K562 (cell line): ENCODE measurements at regions not wholly inside any gene's neighbourhood (a gene's known extent, or its start where the extent isn't known, plus 50 kb on each side); places are given as distances from the start of the nearest gene placed in this dataset.

Experiments used
- ATAC-seq: fragments of 200-7000 bp; cut with Tn5 transposase; 3 replicates; pipeline ENCODE4 v1.9.1; 2020; ENCODE audit warnings: moderate library complexity
- BruUV-seq: library from RNA; stranded (reverse); fragments of 400-500 nt; replicated peaks from 2 replicates; lab custom pipeline; 2021; lab: Mats Ljungman, UMichigan
- CTCF ChIA-PET: fragments of 300-600 bp; formaldehyde crosslinking; extraction: SDS; loops from one replicate; lab custom pipeline; 2021; ENCODE audit warnings: low intra/inter-chr PET ratio; lab: Yijun Ruan, JAX
- POLR2A ChIA-PET: fragments of 300-600, 350-650 bp; sonication (Branson Sonifier 250); formaldehyde crosslinking; extraction: SDS; loops from one replicate; lab custom pipeline; 2021; ENCODE audit warnings: antibody characterized with exemption, inconsistent platforms; lab: Yijun Ruan, JAX
- DNase-seq, 4 experiments: peaks; one replicate each; pipeline versions ENCODE4 v3.0.0 to v3.0.0-alpha.2; 2011 to 2018; ENCODE audit warnings: low spot score in 3 of 4, mixed read lengths in 3 of 4; ENCODE audit errors: extremely low read depth in 1 of 4
- FAIRE-seq: peaks from 2 replicates; lab custom pipeline; 2011; peaks lifted over from hg19 to GRCh38; lab: Jason Lieb, UNC
- H2AFZ ChIP-seq: 2 replicates; pipeline ENCODE4 v1.6.0; 2011; ENCODE audit warnings: low read depth, low read length, control low read depth, inconsistent platforms
- H3K27ac ChIP-seq: fragments of 200-600 bp; 3 replicates; pipeline ENCODE4 v1.8.0; 2011; ENCODE audit warnings: low read depth, mild to moderate bottlenecking, control low read depth, inconsistent platforms, low read length, moderate library complexity, mixed read lengths; ENCODE audit errors: extremely low read depth
- H3K27me3 ChIP-seq, 2 experiments: fragments of 300-600 bp in 1 of 2; 2 replicates in 1 of 2; 3 replicates in 1 of 2; pipeline versions ENCODE4 v1.6.0 to v1.8.0; 2011; ENCODE audit warnings: inconsistent platforms in 2 of 2, low read length in 2 of 2, mild to moderate bottlenecking in 1 of 2, mixed read lengths in 1 of 2, moderate library complexity in 1 of 2; ENCODE audit not compliant: control insufficient read depth in 2 of 2, insufficient read depth in 2 of 2
- H3K36me3 ChIP-seq: fragments of 300-600 bp; 3 replicates; pipeline ENCODE4 v1.8.0; 2011; ENCODE audit warnings: mild to moderate bottlenecking, low read length, inconsistent platforms; ENCODE audit not compliant: control insufficient read depth, insufficient read depth
- H3K4me1 ChIP-seq, 2 experiments: fragments of 200-600 bp in 1 of 2; replicated peaks in 1 of 2; 2 replicates in 1 of 2; 3 replicates in 1 of 2; pipeline versions ENCODE4 v1.5.1 to v1.8.0; 2011; ENCODE audit warnings: inconsistent platforms in 2 of 2, low read length in 2 of 2, mild to moderate bottlenecking in 1 of 2, mixed read lengths in 1 of 2, moderate library complexity in 1 of 2; ENCODE audit not compliant: control insufficient read depth in 2 of 2, insufficient read depth in 2 of 2
- H3K4me2 ChIP-seq: 2 replicates; pipeline ENCODE4 v1.6.1; 2011; ENCODE audit warnings: low read length, control low read depth, inconsistent platforms, mixed read lengths; ENCODE audit not compliant: insufficient read depth
- H3K4me3 ChIP-seq: fragments of 200-600 bp; sonication (generic), shearing (Covaris generic); 2 replicates; pipeline ENCODE4 v1.5.1; 2016; ENCODE audit warnings: control low read depth, inconsistent platforms
- H3K79me2 ChIP-seq: fragments of 200-600 bp; 3 replicates; pipeline ENCODE4 v1.8.0; 2011; ENCODE audit warnings: low read length, inconsistent platforms; ENCODE audit not compliant: control insufficient read depth, insufficient read depth
- H3K9ac ChIP-seq, 2 experiments: 2 replicates each; pipeline versions ENCODE4 v1.6.0 to v1.6.1; 2011; ENCODE audit warnings: low read depth in 2 of 2, low read length in 2 of 2, control low read depth in 1 of 2, inconsistent platforms in 1 of 2, mild to moderate bottlenecking in 1 of 2, mixed read lengths in 1 of 2; ENCODE audit not compliant: insufficient read depth in 1 of 2
- H3K9me1 ChIP-seq: one replicate; pipeline ENCODE4 v1.6.0; 2011; ENCODE audit warnings: inconsistent platforms, mild to moderate bottlenecking, low read length, moderate library complexity; ENCODE audit not compliant: control insufficient read depth, insufficient read depth
- H3K9me3 ChIP-seq: replicated peaks from 2 replicates; pipeline ENCODE4 v1.5.1; 2011; ENCODE audit warnings: low read depth, low read length, inconsistent platforms; ENCODE audit not compliant: control insufficient read depth, insufficient read depth
- H4K20me1 ChIP-seq: replicated peaks from 2 replicates; pipeline ENCODE4 v1.6.1; 2011; ENCODE audit warnings: low read length, inconsistent platforms, mixed read lengths; ENCODE audit not compliant: control insufficient read depth, insufficient read depth
- ETS2 ChIP-seq: IDR thresholded peaks from 2 replicates; pipeline ENCODE4 v1.6.1; 2016; ENCODE audit warnings: borderline replicate concordance, missing genetic modification characterization, mild to moderate bottlenecking, moderate library complexity, missing compliant biosample characterization; ENCODE audit not compliant: poor library complexity, severe bottlenecking
- ILF3 ChIP-seq: fragments of 450-650 bp; IDR thresholded peaks from 2 replicates; pipeline ENCODE4 v1.6.1; 2018; ENCODE audit warnings: antibody characterized with exemption, mild to moderate bottlenecking, moderate library complexity, borderline replicate concordance
- ILK ChIP-seq: fragments of 450-650 bp; IDR thresholded peaks from 2 replicates; pipeline ENCODE4 v1.6.1; 2016; ENCODE audit warnings: missing genetic modification characterization, low read depth, mild to moderate bottlenecking, missing compliant biosample characterization, moderate library complexity, borderline replicate concordance
- ZNF75A ChIP-seq: fragments of 450-650 bp; formaldehyde crosslinking; IDR thresholded peaks from 2 replicates; pipeline ENCODE4 v1.4.0; 2020; ENCODE audit warnings: mild to moderate bottlenecking
- WGBS: fragments of 100-300 bp; shearing (Covaris generic); methylation state at CpG from one replicate; pipeline ENCODE4 v1.1.6; 2016; ENCODE audit warnings: low coverage, mixed read lengths; ENCODE audit not compliant: insufficient coverage; ENCODE audit errors: missing lambda C conversion rate; 5-methylcytosine and 5-hydroxymethylcytosine counted together
- in situ Hi-C: fragments of 300-500 bp; cut with MboI; formaldehyde crosslinking; loops from 4 replicates; pipeline ENCODE4 v1.15.0; 2018; ENCODE audit warnings: inconsistent platforms, mixed read lengths
- intact Hi-C: fragments of 100-400 bp; cut with micrococcal nuclease; formaldehyde crosslinking; loops from 2 replicates; pipeline ENCODE4 v1.14.2; 2022
- TF ChIP-seq, protein P1 (sequence below), 2 experiments: fragments of 450-650 bp; formaldehyde crosslinking in 1 of 2; IDR thresholded peaks; 2 replicates each; pipeline versions ENCODE4 v1.4.0 to v1.6.1; 2014 to 2020; ENCODE audit warnings: mild to moderate bottlenecking in 2 of 2, borderline replicate concordance in 1 of 2, low read depth in 1 of 2
- TF ChIP-seq, protein P2 (sequence below), 3 experiments: IDR thresholded peaks in 2 of 3; conservative IDR thresholded peaks in 1 of 3; 2 replicates each; pipeline ENCODE4 v1.5.1; 2011 to 2012; ENCODE audit warnings: low read length in 3 of 3, mild to moderate bottlenecking in 3 of 3, control low read depth in 2 of 3, improper control_type of control experiment in 1 of 3, inconsistent platforms in 1 of 3, low read depth in 1 of 3, mixed read lengths in 1 of 3, moderate library complexity in 1 of 3; ENCODE audit not compliant: insufficient read depth in 2 of 3
- TF ChIP-seq, protein P3 (sequence below): sonication (generic); formaldehyde crosslinking; IDR thresholded peaks from 2 replicates; pipeline ENCODE4 v1.8.1; 2022; ENCODE audit warnings: missing genetic modification reagents

DNA sequence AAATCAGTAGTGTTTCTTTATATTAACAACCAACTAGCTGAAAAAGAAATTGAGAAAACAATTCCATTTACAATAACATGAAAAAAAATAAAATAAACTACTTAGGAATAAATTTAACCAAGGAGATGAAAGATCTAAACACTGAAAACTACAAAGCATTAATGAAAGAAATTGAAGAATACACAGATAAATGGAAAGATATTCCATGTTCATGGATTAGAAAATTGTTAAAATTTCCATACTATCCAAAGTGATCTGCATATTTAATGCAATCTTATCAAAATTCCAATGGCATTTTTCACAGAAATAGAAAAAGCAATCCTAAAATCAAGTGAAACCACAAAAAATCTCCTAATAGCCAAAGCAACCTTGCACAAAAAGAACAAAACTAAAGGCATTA is 320.2 kb upstream of the GRAMD2B start (continued):
- no peak for TF ChIP-seq ILK
- no peak for TF ChIP-seq ILF3

DNA sequence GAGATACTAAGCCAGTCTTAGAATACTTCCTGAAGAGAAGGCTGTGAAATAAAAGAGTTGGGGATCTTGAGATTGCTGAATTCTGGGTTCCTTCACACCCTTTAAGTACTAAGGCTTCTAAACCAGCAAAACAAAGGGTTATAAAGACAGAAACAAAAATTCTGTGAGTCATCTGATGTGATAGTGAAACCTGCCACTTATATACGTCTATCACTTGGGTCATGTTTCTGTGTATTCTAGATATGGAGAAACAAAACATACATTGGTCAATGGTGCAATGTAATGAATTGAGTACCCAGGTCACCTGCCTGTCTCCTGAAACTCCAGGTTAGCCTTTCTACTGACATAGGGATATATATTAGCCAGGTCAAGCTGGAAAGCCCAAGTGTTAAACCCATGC is 319.3 kb upstream of the GRAMD2B start:
- FAIRE-seq, result no peak
- no peak for DNase-seq
- WGBS, result 0% methylated on average over 1 of the region's 1 CpG
- Histone ChIP-seq H3K36me3 (no peaks in the 10 kb centered on the region), H3K4me1 (no peaks in the 10 kb centered on the region), H3K4me2 (no peak overlapping the region), H3K79me2 (no peaks in the 10 kb centered on the region), H3K4me3 (no peak overlapping the region), H3K27me3 (no peaks in the 10 kb centered on the region), H4K20me1 (no peaks in the 10 kb centered on the region), H3K27ac (no peak overlapping the region), H3K9ac (no peak overlapping the region), H3K9me1 (no peaks in the 10 kb centered on the region), H2AFZ (no peak overlapping the region), H3K9me3 (no peaks in the 10 kb centered on the region)
- BruUV-seq, result no TSS peak
- ChIA-PET POLR2A (no interaction called here), CTCF (no interaction called here)
- in situ Hi-C loops, result no loop called here
- ATAC-seq, result no peak
- intact Hi-C loops, result no loop called here
- TF ChIP-seq, protein P1, sequence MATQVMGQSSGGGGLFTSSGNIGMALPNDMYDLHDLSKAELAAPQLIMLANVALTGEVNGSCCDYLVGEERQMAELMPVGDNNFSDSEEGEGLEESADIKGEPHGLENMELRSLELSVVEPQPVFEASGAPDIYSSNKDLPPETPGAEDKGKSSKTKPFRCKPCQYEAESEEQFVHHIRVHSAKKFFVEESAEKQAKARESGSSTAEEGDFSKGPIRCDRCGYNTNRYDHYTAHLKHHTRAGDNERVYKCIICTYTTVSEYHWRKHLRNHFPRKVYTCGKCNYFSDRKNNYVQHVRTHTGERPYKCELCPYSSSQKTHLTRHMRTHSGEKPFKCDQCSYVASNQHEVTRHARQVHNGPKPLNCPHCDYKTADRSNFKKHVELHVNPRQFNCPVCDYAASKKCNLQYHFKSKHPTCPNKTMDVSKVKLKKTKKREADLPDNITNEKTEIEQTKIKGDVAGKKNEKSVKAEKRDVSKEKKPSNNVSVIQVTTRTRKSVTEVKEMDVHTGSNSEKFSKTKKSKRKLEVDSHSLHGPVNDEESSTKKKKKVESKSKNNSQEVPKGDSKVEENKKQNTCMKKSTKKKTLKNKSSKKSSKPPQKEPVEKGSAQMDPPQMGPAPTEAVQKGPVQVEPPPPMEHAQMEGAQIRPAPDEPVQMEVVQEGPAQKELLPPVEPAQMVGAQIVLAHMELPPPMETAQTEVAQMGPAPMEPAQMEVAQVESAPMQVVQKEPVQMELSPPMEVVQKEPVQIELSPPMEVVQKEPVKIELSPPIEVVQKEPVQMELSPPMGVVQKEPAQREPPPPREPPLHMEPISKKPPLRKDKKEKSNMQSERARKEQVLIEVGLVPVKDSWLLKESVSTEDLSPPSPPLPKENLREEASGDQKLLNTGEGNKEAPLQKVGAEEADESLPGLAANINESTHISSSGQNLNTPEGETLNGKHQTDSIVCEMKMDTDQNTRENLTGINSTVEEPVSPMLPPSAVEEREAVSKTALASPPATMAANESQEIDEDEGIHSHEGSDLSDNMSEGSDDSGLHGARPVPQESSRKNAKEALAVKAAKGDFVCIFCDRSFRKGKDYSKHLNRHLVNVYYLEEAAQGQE (IDR thresholded peaks at IDR 0.05; ENCODE audit: borderline replicate concordance), result no peak
- TF ChIP-seq, protein P1 (CRISPR knock-in tag; IDR thresholded peaks at IDR 0.05; ENCODE audit: low read depth), result no peak
- TF ChIP-seq, protein P2, sequence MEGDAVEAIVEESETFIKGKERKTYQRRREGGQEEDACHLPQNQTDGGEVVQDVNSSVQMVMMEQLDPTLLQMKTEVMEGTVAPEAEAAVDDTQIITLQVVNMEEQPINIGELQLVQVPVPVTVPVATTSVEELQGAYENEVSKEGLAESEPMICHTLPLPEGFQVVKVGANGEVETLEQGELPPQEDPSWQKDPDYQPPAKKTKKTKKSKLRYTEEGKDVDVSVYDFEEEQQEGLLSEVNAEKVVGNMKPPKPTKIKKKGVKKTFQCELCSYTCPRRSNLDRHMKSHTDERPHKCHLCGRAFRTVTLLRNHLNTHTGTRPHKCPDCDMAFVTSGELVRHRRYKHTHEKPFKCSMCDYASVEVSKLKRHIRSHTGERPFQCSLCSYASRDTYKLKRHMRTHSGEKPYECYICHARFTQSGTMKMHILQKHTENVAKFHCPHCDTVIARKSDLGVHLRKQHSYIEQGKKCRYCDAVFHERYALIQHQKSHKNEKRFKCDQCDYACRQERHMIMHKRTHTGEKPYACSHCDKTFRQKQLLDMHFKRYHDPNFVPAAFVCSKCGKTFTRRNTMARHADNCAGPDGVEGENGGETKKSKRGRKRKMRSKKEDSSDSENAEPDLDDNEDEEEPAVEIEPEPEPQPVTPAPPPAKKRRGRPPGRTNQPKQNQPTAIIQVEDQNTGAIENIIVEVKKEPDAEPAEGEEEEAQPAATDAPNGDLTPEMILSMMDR (IDR thresholded peaks at IDR 0.05 in 2 of 3, conservative IDR thresholded peaks at IDR 0.05 in 1 of 3; ENCODE audit: insufficient read depth in 2 of 3, low read depth in 1 of 3, low read length in 3 of 3), result no peak
- TF ChIP-seq, protein P3, sequence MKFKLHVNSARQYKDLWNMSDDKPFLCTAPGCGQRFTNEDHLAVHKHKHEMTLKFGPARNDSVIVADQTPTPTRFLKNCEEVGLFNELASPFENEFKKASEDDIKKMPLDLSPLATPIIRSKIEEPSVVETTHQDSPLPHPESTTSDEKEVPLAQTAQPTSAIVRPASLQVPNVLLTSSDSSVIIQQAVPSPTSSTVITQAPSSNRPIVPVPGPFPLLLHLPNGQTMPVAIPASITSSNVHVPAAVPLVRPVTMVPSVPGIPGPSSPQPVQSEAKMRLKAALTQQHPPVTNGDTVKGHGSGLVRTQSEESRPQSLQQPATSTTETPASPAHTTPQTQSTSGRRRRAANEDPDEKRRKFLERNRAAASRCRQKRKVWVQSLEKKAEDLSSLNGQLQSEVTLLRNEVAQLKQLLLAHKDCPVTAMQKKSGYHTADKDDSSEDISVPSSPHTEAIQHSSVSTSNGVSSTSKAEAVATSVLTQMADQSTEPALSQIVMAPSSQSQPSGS (CRISPR knock-in tag), result no peak
- no peak for TF ChIP-seq ZNF75A (CRISPR knock-in tag)
- TF ChIP-seq ETS2 (tag), result no peak
